ENCODE measurements at regions not wholly inside any gene's neighbourhood (a gene's known extent, or its start where the extent isn't known, plus 50 kb on each side); places are given as distances from the start of the nearest gene placed in this dataset.

DNA sequence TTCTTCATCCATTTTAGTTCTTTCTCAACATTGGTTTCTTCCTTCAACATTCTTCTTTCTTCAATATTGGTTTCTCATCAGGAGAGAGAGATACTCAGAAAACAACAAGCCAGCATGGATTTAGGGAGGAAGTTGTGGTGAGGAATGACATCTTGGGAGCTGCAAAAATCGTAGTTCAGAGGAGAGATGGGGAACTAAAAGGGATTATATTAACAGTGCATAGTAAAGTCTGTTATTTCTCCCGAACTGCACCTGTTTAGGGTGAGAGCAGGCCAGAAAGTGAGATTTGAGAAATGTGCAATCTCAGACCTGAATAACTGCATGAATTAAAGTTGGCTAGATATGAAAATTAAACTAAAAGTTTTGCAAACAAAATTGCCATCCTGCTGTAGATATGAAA, 94.5 kb downstream of the CASP12 start:
- Histone ChIP-seq H2AK5ac (ENCODE audit: low read depth, low read length) (no peak overlapping the region), H2AK9ac (replicated peaks; ENCODE audit: low read depth, low read length, poor library complexity) (no peak overlapping the region), H3K4ac (ENCODE audit: low read depth, low read length) (no peak overlapping the region), H3K4me3 (ENCODE audit: insufficient read depth, low read depth, low read length) (no peak overlapping the region), H2BK15ac (ENCODE audit: low read depth, low read length) (no peak overlapping the region), H4K20me1 (ENCODE audit: insufficient read depth, low read length) (no peaks in the 10 kb centered on the region), H3K27me3 (ENCODE audit: control insufficient read depth, insufficient read depth, low read length) (no peaks in the 10 kb centered on the region), H3K14ac (replicated peaks; ENCODE audit: low read depth, low read length) (no peak overlapping the region), H3K23ac (ENCODE audit: low read depth, low read length) (no peak overlapping the region), H3K79me1 (ENCODE audit: low read depth in 1 of 2, low read length in 2 of 2) (no peaks in the 10 kb centered on the region), H4K5ac (ENCODE audit: low read depth, low read length) (no peak overlapping the region), H3K27ac (ENCODE audit: insufficient read depth, low read length) (no peak overlapping the region), H3K4me2 (ENCODE audit: low read depth, low read length) (no peak overlapping the region), H2BK20ac (ENCODE audit: low read depth, low read length) (no peak overlapping the region), H3K56ac (ENCODE audit: extremely low read depth, insufficient read depth, low read length) (no peak overlapping the region), H3K9ac (ENCODE audit: low read depth, low read length) (no peak overlapping the region), H4K8ac (ENCODE audit: low read depth in 2 of 2, low read length in 2 of 2) (no peak overlapping the region), H3K18ac (ENCODE audit: low read depth, low read length) (no peak overlapping the region), H3K36me3 (ENCODE audit: control insufficient read depth, insufficient read depth, low read length) (no peaks in the 10 kb centered on the region), H2AFZ (replicated peaks; ENCODE audit: low read length, poor library complexity) (no peak overlapping the region), H3K9me3 (ENCODE audit: control insufficient read depth, insufficient read depth, low read length) (no peaks in the 10 kb centered on the region), H3K4me1 (ENCODE audit: control insufficient read depth, insufficient read depth, low read length) (no peaks in the 10 kb centered on the region), H4K91ac (ENCODE audit: insufficient read depth, low read depth, low read length) (no peak overlapping the region), H2BK120ac (ENCODE audit: low read depth, low read length) (no peak overlapping the region), H2BK5ac (ENCODE audit: low read depth, low read length, poor library complexity, severe bottlenecking) (no peak overlapping the region), H3K9me1 (ENCODE audit: insufficient read depth, low read length) (no peaks in the 10 kb centered on the region)
- ChIA-PET CTCF (interaction anchor here (0.6 kb wide), 1 partner anchor 19 kb away, joined by 3 read pairs; no protein-coding TSS in a partner anchor), POLR2A (ENCODE audit: unreplicated experiment) (no interaction called here)
- dilution Hi-C loops (cut with HindIII; ENCODE audit: low sequenced_read_pairs, unreplicated experiment): no loop called here
- in situ Hi-C loops (cut with MboI; ENCODE audit: low sequenced_read_pairs): no loop called here
- ATAC-seq (ENCODE audit: low read depth) (no peak), DNase-seq (no peak)
- TF ChIP-seq MAZ (IDR thresholded peaks at IDR 0.05; ENCODE audit: borderline replicate concordance, low read depth, low read length) (no peak), MAFK (IDR thresholded peaks at IDR 0.05; ENCODE audit: low read depth, low read length) (no peak), CEBPB (IDR thresholded peaks at IDR 0.05; ENCODE audit: low read depth, low read length) (no peak), CHD1 (IDR thresholded peaks at IDR 0.05; ENCODE audit: low read depth, low read length) (no peak)
- intact Hi-C loops (cut with micrococcal nuclease): no loop called here
- no TSS peak for BruUV-seq (replicated peaks)
- WGBS, 2 experiments (ENCODE audit: extremely low coverage in 2 of 2, insufficient read length in 1 of 2): no CpG with 5 or more reads among the region's 2 CpGs

Measured in IMR-90 (cell line).